Activated CD8-positive, alpha-beta memory T cell treated with anti-CD3 and anti-CD28 coated beads for 24 hours (primary cell): ENCODE measurements at regions not wholly inside any gene's neighbourhood (a gene's known extent, or its start where the extent isn't known, plus 50 kb on each side); places are given as distances from the start of the nearest gene placed in this dataset.

Source experiments
- DNase-seq: peaks from one replicate; pipeline ENCODE4 v3.0.0-alpha.2; 2020

- DNase-seq = no peak
Measured at GRCh38 chr15:70195587-70196305, 98.0 kb upstream of the TLE3 start.

- DNase-seq = no peak
Measured at GRCh38 chr15:70195171-70195570, 97.5 kb upstream of the TLE3 start.

GRCh38 chr15:70194266-70194665 lies 96.5 kb upstream of the TLE3 start:
- no peak for DNase-seq

GRCh38 chr15:70193734-70194133 lies 96.0 kb upstream of the TLE3 start:
- DNase-seq = no peak

GRCh38 chr15:70192490-70192889 lies 94.8 kb upstream of the TLE3 start:
- DNase-seq = no peak

GRCh38 chr15:70192041-70192440 lies 94.3 kb upstream of the TLE3 start:
- DNase-seq = no peak

- no peak for DNase-seq
Measured at GRCh38 chr15:70190965-70191364, 93.2 kb upstream of the TLE3 start.

- DNase-seq = no peak
Measured at GRCh38 chr15:70189826-70190695, 92.3 kb upstream of the TLE3 start.

GRCh38 chr15:70188286-70188685 lies 90.6 kb upstream of the TLE3 start:
- no peak for DNase-seq

- no peak for DNase-seq
Measured at GRCh38 chr15:70187331-70187730, 89.6 kb upstream of the TLE3 start.

GRCh38 chr15:70186152-70186551 lies 88.4 kb upstream of the TLE3 start:
- no peak for DNase-seq

GRCh38 chr15:70185251-70185711 lies 87.6 kb upstream of the TLE3 start:
- DNase-seq = no peak

- no peak for DNase-seq
Measured at GRCh38 chr15:70182858-70183695, 85.4 kb upstream of the TLE3 start.

GRCh38 chr15:70181626-70182255 lies 84.0 kb upstream of the TLE3 start:
- DNase-seq = no peak

GRCh38 chr15:70180186-70180875 lies 82.6 kb upstream of the TLE3 start:
- no peak for DNase-seq

GRCh38 chr15:70179309-70179892 lies 81.7 kb upstream of the TLE3 start:
- DNase-seq = no peak

- no peak for DNase-seq
Measured at GRCh38 chr15:70178335-70179084, 80.8 kb upstream of the TLE3 start.

- DNase-seq = no peak
Measured at GRCh38 chr15:70172566-70173225, 75.0 kb upstream of the TLE3 start.

- DNase-seq = no peak
Measured at GRCh38 chr15:70172124-70172523, 74.4 kb upstream of the TLE3 start.

- DNase-seq = no peak
Measured at GRCh38 chr15:70171256-70171886, 73.7 kb upstream of the TLE3 start.
